ENCODE measurements at regions not wholly inside any gene's neighbourhood (a gene's known extent, or its start where the extent isn't known, plus 50 kb on each side); places are given as distances from the start of the nearest gene placed in this dataset.

GRCh38 chr3:101979033-101979432 lies 129.7 kb downstream of the NFKBIZ start:
- Mint-ChIP-seq H3K9me3 (ENCODE audit: unreplicated experiment) (no peaks in the 10 kb centered on the region), H3K4me3 (ENCODE audit: unreplicated experiment) (no peak overlapping the region), H3K27me3 (ENCODE audit: unreplicated experiment) (no peaks in the 10 kb centered on the region), H3K27ac (ENCODE audit: unreplicated experiment) (no peak overlapping the region), H3K4me1 (ENCODE audit: low read depth, unreplicated experiment) (no peaks in the 10 kb centered on the region), H3K36me3 (ENCODE audit: unreplicated experiment) (no peaks in the 10 kb centered on the region)
- DNase-seq, result no peak
- TF ChIP-seq, protein P1, sequence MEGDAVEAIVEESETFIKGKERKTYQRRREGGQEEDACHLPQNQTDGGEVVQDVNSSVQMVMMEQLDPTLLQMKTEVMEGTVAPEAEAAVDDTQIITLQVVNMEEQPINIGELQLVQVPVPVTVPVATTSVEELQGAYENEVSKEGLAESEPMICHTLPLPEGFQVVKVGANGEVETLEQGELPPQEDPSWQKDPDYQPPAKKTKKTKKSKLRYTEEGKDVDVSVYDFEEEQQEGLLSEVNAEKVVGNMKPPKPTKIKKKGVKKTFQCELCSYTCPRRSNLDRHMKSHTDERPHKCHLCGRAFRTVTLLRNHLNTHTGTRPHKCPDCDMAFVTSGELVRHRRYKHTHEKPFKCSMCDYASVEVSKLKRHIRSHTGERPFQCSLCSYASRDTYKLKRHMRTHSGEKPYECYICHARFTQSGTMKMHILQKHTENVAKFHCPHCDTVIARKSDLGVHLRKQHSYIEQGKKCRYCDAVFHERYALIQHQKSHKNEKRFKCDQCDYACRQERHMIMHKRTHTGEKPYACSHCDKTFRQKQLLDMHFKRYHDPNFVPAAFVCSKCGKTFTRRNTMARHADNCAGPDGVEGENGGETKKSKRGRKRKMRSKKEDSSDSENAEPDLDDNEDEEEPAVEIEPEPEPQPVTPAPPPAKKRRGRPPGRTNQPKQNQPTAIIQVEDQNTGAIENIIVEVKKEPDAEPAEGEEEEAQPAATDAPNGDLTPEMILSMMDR (IDR thresholded peaks at IDR 0.05; ENCODE audit: partially characterized antibody, unreplicated experiment), result no peak

GRCh38 chr3:101984356-101984755 lies 135.0 kb downstream of the NFKBIZ start:
- Mint-ChIP-seq H3K4me3 (ENCODE audit: unreplicated experiment) (no peak overlapping the region), H3K27ac (ENCODE audit: unreplicated experiment) (no peak overlapping the region), H3K9me3 (ENCODE audit: unreplicated experiment) (no peaks in the 10 kb centered on the region), H3K4me1 (ENCODE audit: low read depth, unreplicated experiment) (no peaks in the 10 kb centered on the region), H3K36me3 (ENCODE audit: unreplicated experiment) (no peaks in the 10 kb centered on the region), H3K27me3 (ENCODE audit: unreplicated experiment) (peaks cover 2% of the 10 kb centered on the region)
- TF ChIP-seq, protein P1 (IDR thresholded peaks at IDR 0.05; ENCODE audit: partially characterized antibody, unreplicated experiment), result no peak
- DNase-seq, result no peak

- H3K9me3 Mint-ChIP-seq (ENCODE audit: unreplicated experiment), result no peaks in the 10 kb centered on the region
- DNase-seq, result no peak
- H3K36me3 Mint-ChIP-seq (ENCODE audit: unreplicated experiment), result no peaks in the 10 kb centered on the region
- H3K27ac Mint-ChIP-seq (ENCODE audit: unreplicated experiment), result no peak overlapping the region
- TF ChIP-seq, protein P1 (IDR thresholded peaks at IDR 0.05; ENCODE audit: partially characterized antibody, unreplicated experiment), result no peak
- no peaks in the 10 kb centered on the region for H3K4me1 Mint-ChIP-seq (ENCODE audit: low read depth, unreplicated experiment)
- H3K4me3 Mint-ChIP-seq (ENCODE audit: unreplicated experiment), result no peak overlapping the region
- peaks cover 2% of the 10 kb centered on the region for H3K27me3 Mint-ChIP-seq (ENCODE audit: unreplicated experiment)
Measured at GRCh38 chr3:101988596-101988995, 139.3 kb downstream of the NFKBIZ start.

DNA sequence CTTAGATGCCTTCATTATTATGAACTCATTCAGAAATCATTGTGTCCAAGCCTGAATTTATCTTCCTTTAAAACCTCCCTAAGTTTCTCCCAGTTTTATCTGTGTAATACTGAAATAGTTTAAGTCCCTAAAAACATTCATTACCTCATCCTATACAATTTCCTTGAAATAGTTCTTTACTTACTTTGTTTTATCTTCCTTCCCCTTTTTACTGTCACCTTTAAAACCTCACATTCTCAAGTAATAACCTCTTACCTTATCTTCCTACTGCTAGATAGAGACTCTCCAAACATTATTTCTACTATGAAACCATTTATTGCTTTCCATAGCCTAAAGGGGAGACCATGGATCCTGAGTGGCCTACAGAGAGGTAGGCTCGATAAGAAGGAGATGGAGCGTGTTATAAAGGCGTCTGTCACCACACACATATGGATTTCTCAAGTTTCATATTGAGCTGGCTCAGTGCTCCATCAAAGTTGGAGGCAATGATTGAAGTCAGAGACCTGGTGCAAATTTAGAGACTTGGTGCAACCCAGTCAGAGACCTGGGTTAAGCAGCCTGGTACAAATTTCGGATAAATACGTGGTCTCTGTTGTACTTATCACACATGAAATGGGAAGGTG lies 140.4 kb downstream of the NFKBIZ start:
- H3K9me3 Mint-ChIP-seq (ENCODE audit: unreplicated experiment), result no peaks in the 10 kb centered on the region
- H3K27ac Mint-ChIP-seq (ENCODE audit: unreplicated experiment), result no peak overlapping the region
- no peak overlapping the region for H3K4me3 Mint-ChIP-seq (ENCODE audit: unreplicated experiment)
- H3K27me3 Mint-ChIP-seq (ENCODE audit: unreplicated experiment), result peaks cover 2% of the 10 kb centered on the region
- DNase-seq, result no peak
- no peaks in the 10 kb centered on the region for H3K4me1 Mint-ChIP-seq (ENCODE audit: low read depth, unreplicated experiment)
- TF ChIP-seq, protein P1 (IDR thresholded peaks at IDR 0.05; ENCODE audit: partially characterized antibody, unreplicated experiment), result no peak
- no peaks in the 10 kb centered on the region for H3K36me3 Mint-ChIP-seq (ENCODE audit: unreplicated experiment)

GRCh38 chr3:101992863-101993262 lies 143.5 kb downstream of the NFKBIZ start:
- H3K27ac Mint-ChIP-seq (ENCODE audit: unreplicated experiment), result no peak overlapping the region
- H3K9me3 Mint-ChIP-seq (ENCODE audit: unreplicated experiment), result no peaks in the 10 kb centered on the region
- H3K4me1 Mint-ChIP-seq (ENCODE audit: low read depth, unreplicated experiment), result no peaks in the 10 kb centered on the region
- no peaks in the 10 kb centered on the region for H3K27me3 Mint-ChIP-seq (ENCODE audit: unreplicated experiment)
- TF ChIP-seq, protein P1 (IDR thresholded peaks at IDR 0.05; ENCODE audit: partially characterized antibody, unreplicated experiment), result no peak
- no peak overlapping the region for H3K4me3 Mint-ChIP-seq (ENCODE audit: unreplicated experiment)
- no peaks in the 10 kb centered on the region for H3K36me3 Mint-ChIP-seq (ENCODE audit: unreplicated experiment)
- no peak for DNase-seq
